HG03139 (cell line): ENCODE measurements at regions not wholly inside any gene's neighbourhood (a gene's known extent, or its start where the extent isn't known, plus 50 kb on each side); places are given as distances from the start of the nearest gene placed in this dataset.
"Not testable (repeated sequence)": the region's sequence is repeated elsewhere in the genome, so short reads cannot be mapped to it uniquely, and the experiment has no call there.

Experiments
- ATAC-seq: cut with Tn5 transposase; IDR thresholded peaks from one replicate; pipeline ENCODE4 v1.9.1; 2021; ENCODE audit not compliant: unreplicated experiment

DNA sequence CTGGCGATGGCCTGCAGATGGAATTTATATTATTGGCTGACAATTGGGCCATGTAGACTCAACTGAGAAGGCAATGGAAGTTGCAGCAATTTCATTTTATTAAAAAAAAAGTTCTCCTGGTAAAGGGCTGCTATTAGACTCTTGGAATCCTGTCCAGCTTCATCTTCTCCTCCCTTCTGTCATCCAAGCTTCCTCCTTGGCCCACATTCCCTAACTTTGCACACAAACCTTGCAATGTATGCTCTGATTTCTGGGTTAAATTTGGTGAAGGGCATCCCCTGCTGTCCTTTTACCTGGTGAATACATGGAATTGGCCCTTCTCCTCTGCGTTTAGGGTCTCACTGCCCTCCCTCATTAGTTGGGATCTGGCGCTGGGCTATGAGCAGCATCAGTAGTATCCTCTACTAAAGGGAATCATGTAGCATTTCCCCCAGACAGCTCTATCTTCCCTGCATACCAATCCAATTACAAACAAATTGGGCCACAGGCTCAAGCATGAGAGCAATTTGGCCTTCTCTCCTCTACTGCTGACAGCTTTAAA is 336.9 kb downstream of the BMP4 start:
- no peak for ATAC-seq

DNA sequence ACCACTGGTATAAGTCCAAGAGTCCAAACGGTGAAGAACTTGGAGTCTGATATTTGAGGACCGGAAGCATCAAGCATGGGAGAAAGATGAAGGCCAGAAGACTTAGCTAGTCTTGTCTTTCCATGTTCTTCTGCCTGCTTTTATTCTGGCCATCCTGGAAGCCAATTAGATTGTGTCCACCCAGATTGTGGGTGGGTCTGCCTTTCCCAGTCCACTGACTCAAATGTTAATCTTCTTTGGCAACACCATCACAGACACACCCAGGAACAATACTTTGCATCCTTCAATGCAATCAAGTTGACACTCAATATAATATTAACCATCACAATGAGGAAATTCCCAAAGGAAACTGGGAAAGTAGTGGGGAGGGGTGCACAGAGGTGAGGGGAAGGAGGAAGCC is 340.1 kb downstream of the BMP4 start:
- ATAC-seq, result not testable (repeated sequence)

DNA sequence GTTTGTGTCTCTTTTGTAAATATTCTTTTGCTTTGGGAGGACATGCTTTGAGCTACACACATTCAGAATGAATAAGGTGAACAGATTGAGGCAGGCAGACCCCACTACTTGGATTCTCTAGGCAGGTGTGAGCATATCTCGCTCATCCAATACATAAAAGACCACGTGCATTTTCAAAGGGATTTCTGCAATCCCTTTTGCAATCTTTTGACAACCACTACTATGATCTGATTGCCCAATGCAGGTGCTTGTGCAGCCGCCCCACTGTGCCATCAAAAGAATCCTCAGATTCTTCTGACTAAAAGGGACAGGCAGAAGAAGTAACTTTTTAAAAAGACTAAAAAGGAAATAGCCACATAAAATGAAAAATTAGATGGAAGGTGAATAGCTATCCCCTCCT is 341.4 kb downstream of the BMP4 start:
- ATAC-seq, result no peak

DNA sequence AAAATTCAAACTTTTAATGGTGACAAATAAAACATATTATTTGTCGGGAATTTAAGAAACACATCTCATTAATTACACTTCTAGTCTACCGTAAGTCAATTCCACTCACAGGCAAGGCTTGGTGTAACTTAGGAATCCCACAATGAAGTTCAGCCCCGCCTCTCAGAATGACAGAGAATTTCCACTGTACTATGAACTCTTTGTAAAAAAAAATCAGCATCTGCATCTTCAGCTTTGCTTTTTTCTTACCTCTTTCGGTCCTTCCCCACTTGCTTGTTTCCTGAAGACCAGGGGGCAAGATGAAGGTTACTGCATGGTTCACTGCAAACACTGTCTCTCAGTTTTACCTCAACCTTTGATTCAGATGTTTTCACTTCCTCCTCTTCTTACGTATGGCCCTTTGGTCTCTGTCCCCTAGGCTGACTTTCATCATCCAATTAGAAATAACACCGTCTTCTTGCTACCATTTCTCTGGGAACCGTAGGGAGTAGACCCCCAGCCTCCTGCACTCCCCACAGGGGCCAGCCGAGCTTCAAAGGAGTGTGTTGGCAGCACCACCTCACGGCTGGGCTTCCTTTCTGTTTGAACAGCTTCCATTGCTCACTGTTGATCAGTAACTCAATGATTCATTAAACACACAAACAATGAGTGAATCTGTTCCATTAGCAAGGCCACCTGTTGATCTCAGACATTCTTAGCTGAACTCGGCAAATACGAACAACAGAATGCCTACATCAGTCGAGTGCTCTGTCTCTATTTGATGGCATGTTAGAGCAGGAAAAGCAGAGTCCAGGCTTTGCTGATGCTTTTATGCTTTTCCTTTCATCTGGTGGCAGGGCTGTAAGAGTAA is 343.0 kb downstream of the BMP4 start:
- peak; percentile 95 for ATAC-seq

DNA sequence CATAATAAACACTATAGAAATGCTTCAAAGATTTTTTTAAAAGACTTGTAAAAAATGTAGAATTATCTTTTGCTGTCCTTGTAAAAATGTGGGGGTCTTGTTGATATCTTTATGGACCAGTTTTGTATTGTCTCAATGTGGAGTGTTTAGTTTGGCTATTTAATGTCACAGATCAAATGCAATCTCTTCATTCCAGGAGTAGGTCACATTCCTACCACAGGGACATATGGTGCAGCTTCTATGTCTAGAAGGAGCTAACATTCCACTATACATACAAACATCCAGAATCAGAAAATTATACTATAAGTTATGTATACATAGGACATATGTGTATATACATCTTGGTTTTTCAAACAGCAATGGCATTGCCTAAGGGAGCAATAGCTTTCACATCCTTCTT is 345.7 kb downstream of the BMP4 start:
- no peak for ATAC-seq

DNA sequence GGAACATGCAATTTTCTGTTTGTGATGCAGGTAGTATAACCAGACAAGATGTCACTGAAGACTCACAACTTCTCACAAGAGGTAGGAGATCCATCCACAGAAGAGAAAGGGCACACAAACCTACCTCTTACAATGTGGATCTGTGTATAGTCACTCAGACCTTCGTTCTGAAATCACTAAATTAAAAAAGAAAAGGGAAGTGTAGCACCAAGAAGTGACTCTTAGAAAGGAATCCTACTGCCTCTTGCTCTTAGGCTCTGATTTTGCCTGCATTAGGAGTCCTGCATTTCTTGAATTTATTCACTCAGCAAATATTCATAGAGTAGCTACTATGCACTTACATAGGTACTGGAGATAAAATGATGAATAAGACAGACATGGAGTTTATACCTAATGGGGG is 347.6 kb downstream of the BMP4 start:
- ATAC-seq, result no peak

DNA sequence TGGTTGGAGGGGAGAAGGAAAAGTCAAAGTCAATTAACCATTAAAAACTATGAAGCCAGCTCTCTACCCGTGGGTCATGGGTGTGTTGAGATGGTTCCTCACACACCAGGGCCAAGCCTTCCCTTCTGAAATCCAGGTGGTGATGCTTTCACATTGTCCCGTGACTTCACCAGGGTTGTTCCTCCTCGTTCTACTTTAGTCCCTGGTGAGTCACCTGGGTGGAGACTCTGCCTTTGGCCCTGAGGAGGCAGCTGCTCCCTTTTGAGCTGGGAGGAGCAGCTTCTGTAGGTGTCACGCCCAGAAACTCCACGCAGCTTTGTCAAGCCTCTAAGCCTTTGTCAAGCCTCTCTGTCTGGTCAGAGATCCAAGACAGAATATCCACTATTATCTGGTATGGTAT is 348.3 kb downstream of the BMP4 start:
- ATAC-seq, result no peak

DNA sequence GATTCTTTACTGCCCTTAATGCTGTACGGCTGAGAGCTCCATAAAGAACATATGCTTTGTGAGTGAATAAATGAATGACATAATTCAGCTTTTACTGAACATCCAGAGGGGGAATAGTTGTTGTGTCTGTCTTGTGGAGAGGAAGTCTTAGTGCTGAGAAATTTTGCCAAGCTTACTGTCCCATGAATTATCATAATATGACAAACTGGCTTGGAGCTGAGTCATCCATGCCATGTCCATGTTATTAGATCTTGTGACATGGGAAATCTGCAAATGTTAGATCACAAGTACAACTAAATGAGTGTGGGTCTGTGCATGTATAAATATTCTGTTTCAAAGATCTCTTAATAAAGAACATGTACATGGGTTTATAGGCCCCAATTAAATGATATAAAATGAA is 350.4 kb downstream of the BMP4 start:
- no peak for ATAC-seq

DNA sequence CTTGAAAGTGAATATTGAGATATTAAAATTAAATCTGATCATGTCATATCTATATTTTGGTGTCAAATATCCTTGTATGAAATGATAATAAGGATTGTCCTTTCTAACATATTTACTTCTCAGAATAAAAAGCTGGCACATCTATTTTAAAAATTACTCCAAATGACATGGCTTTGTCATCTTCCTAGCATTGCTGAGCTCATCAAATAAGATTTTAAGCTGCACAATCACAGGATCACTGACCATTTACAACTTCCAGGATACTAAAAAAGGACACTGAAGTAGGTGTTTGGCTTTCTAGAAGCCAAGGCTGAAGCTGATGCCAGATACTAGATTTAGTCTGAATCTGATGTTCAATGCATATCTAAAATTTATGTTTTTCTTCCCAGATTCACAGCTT is 351.1 kb downstream of the BMP4 start:
- ATAC-seq, result no peak

DNA sequence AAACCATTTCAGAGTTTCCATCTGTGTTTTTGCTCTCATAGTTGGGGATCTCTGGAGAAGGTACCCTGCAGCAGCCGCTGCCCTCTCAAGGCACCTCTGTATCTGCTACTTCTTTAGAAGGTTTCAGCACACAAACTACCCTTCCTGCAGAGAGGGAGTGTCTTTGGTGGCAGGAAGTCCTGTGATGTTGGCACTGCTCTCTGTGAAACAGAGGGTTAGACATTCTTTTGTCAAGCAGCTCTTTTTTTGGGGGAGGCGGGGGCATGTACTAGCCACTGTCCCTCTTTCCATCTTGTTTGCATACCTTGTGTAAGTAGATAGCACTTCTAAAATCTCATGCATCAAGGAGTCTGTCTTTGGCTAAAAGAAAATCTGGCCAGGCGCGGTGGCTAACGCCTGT is 352.6 kb downstream of the BMP4 start:
- ATAC-seq, result no peak

DNA sequence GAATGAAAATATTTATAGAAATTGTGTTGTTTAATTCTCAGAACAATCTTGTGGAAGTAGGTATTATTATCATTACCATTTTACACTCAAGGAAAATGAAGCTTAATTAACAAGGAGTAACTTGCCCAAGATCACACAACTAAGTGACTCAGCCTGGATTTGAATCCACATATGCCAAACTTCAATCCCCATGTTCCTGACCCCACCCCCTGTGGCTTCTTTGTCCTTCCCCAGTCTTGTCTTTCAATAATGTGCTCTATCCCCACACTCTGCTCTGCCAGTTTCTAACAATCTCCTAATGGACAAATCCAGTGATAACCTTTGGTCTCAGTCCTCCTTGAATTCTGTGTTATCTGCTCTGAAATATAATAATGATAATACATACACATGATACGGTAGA is 355.2 kb downstream of the BMP4 start:
- no peak for ATAC-seq

DNA sequence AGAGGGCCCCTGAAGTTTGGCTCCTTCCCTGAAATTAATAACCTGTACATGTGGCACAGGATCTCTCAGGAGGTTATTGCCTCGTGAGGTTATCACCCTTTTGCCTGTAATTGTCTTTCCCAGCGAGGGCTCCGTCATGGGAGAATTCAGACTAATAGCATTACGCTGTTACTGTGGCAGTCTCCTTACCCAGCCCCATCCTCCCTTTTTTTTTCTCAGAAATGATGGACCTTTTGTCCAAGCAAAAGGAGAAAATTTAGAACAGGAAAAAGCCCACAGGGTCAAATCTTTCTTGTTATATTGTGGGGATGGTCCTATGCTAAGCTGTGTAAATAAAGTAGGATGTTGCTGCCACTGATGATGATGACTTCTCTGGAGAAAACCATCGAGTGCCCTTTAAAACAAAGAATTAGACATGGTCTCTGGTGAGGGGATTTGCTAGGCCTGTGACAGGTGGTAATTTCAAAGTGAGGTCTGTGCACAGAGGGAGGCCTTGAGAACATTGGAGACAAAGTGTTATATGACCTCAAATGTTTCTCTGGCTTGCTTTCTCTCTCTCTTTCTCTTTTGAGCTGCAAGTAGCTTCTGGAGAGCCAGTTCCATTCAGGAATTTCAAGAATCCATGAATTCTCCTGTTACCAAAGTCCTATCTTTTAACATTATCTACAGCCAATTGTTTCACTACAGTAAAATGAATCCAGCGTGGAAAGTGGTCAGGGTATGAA is 357.2 kb downstream of the BMP4 start:
- no peak for ATAC-seq

DNA sequence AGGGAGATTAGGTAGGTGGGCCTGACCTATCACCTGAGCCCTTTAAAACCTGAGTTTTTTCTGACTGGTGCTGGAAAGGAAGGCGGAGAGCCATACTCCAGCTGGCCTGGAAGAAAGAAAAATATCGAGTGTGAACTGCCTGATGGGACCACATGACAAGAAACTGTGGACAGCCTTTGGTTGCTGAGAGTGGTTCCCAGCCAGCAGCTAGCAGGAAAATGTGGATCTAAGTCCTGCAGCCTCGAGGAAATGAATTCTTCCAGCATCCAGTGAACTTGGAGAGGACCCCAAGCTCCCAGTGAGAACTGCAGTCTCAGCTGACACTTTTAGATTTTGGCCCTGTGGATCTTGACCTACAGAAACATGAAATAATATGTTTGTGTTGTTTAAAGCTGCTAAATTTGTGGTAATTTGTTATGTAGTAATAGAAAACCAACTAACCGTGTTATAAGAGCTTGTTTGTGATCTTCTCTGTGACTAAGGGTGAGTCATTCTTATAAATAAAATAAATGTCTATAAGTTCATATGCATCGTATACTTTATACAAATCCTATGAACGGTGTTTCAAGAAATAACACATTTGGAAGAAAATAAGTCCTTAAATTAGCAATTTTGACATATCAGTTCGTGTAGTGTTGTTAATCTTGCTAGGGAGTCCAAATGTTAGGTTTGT is 359.6 kb downstream of the BMP4 start:
- no peak for ATAC-seq

DNA sequence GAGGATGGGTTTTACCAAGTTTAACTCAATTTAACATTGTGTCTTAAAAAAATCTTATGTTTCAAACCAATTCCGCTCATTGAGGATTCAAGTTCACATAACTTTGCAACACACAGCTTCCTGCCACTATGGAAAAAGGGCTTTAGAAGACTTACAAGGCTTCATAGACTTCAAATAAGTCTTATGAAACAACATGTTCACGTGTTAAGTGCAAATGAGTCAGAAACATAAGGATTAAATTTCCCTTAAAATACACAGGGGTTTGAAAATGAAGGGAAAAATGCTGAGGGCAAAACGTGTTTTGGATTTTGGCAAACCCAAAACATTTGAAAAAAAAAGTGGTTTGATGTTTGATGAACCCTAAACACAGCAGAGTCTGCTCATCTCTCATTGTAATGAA is 364.8 kb downstream of the BMP4 start:
- no peak for ATAC-seq

DNA sequence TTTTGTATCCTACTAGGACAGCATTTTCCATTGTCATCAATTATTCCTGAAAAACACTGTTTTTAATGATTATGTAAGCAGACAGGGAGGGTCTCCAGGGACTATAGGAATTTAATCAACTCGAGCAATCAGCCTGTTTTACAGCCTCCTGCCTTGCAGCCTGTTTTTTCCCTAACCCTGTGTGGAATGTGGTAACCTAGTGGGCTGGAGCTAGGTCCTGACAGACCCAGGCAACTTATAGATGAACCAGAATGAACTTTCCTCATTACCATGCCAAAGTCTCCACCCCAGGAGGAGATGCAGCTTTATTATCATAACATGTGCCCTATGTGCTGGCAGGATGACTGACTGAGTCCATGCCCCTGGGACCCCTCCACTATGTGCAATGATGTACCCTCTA is 375.1 kb downstream of the BMP4 start:
- no peak for ATAC-seq

DNA sequence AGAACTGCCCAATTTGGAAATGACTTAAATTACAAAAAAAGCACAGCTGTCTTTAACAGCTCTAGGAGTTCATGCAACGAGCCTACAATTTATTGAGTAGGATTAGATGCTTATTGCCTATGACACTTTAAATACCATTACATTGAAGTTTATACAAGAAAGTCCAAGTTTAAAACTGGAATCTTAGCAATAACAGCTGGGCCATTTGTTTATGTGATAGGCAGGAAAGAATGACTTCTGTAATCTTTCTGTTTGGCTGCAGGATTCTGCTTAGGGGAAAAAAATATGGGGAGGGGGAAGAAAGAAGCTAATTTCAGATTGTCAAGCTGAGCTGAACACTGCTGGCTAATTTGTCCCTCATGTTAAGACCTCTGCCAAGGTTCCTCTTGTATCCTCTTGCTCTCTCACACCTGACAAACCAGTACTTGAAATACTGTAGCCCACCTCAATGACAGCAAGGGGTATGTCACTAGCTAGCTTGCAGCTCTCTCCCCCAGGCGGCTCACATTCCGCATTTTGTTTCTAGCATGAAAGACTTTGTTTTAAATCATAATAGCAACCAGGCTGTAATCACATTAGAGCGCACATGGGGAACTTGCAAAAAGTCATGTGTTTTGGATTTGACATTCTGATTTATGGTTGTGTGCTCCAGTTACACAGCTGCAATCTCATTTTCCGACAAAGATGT is 384.8 kb downstream of the BMP4 start:
- no peak for ATAC-seq

DNA sequence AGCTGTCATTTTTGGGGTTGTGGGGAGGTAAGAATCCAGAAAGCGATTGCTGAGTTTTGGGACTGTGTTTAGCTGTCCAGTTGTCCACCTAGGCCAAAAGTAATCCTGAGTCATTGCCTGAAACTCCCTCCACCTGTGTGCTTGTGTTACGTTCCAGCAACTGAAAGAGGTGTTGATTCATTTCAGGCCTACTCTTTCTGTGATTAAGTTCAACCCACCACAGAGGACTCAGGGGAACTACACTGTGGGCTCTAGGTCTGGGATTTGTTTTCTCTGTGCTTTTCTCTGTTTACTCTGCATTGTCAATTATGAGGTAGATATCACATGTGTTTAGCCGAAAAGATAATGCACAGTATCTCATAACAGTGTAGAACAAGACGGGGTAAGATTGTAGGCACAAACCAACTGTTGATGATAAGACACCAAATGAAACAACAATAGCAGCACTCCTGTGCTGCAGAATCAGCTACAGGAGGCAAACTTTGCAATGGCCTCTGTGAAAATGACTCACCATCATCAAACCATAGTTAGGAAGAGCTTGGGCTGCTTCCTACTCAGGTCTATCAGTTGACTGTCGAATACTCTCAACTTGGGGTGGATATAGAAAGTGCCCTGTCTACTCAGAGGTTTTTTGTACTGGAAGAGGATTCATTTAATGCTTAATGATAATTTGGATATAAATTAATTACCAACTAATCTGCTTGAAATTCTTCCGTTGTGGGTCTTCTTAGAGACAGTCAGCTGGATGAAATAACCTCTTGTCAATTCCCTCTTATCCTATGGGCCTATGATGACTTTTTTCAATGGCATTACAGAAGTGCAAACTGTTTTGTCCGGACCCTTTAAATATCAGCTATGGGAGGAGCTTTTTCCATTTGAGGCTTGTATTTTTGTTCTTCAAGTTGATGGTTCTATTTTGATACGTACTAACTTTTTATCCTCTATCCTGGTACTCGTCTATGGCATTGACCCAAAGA is 385.9 kb downstream of the BMP4 start:
- ATAC-seq, result peak; percentile 91

DNA sequence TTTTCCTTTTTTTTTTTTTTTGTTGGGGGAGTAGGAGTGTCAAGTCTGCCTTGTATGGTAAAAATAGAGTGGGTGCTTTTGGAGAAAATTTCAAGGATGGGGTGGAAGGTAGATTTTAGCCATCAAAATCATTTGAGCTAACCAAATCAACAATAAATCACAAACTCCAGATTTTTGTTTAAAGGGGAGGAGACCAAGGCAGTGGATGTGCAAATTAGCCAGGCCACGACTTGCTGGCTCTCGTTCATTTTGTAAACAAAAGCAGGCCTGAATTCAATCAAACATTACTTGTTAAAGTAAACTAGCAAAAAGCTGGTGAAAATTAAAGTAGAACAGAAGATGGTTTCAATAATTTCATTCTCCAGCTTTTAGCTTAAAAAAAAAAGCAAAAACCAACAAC is 387.2 kb downstream of the BMP4 start:
- no peak for ATAC-seq

DNA sequence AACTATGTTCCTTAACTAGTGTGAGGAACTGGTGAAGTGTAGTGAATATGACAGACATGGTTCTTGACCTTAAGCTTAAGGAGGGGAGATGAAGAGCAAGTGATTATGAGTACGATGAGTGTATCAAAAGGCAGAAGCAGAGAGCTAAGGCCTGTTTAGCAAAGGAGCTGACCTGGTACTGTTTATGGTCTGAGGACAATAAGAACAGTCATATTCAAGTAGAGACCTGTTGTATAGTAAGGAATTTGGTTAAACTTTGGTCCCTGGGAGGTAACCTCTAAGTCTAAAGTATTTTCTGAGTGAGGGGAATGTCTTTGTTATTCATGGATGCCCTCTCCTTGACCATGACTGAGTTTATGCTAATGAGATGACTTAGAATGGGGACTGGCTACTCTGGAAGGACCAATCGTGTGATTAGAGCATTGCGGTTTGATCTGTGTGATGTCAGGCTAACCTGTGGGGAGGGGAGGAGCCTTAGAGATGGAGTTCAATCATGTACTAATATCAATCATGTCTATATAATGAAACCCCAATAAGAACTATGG is 389.3 kb downstream of the BMP4 start:
- ATAC-seq, result no peak

DNA sequence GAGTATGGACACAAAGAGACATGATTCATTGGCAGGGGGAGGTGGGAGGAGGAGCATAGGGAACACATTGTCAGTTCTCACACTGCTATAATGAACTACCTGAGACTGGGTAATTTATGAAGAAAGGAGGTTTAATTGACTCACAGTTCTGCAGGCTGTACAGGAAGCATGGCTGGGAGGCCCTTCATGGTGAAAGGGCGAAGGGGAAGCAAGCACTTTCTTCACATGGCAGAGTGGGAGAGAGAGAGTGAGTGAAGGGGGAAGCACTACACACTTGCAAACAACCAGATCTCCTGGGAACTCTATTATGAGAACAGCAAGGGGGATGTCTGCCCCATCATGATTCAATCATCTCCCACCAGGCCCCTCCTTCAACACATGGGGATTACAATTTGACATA is 391.8 kb downstream of the BMP4 start:
- no peak for ATAC-seq
